ENCODE measurements at regions not wholly inside any gene's neighbourhood (a gene's known extent, or its start where the extent isn't known, plus 50 kb on each side); places are given as distances from the start of the nearest gene placed in this dataset.

GRCh38 chr22:49565516-49565855 lies 262.2 kb downstream of the BRD1 start:
- H3K9me3 ChIP-seq (ENCODE audit: control insufficient read depth, insufficient read depth, low read length) = no peaks in the 10 kb centered on the region
- H3K27ac ChIP-seq (ENCODE audit: low read depth, low read length) = no peak overlapping the region
- H4K20me1 ChIP-seq (ENCODE audit: control insufficient read depth, insufficient read depth, low read depth, low read length) = no peaks in the 10 kb centered on the region
- H3K27me3 ChIP-seq (ENCODE audit: control insufficient read depth, low read length) = no peaks in the 10 kb centered on the region
- no peak overlapping the region for H3K4me2 ChIP-seq (ENCODE audit: low read length)
- H3K4me3 ChIP-seq (ENCODE audit: low read length) = no peak overlapping the region
- TF ChIP-seq EZH2phosphoT487 (IDR thresholded peaks at IDR 0.05; ENCODE audit: borderline replicate concordance, low read length) (no peak), CTCF (IDR thresholded peaks at IDR 0.05; ENCODE audit: low read depth, low read length, poor library complexity, severe bottlenecking) (no peak)
- H3K79me2 ChIP-seq (ENCODE audit: control insufficient read depth, low read length) = no peaks in the 10 kb centered on the region
- no peaks in the 10 kb centered on the region for H3F3A ChIP-seq (ENCODE audit: control insufficient read depth, insufficient read depth)
- no peaks in the 10 kb centered on the region for H3K9me2 ChIP-seq (replicated peaks; ENCODE audit: control insufficient read depth, low read length)
- H3K4me1 ChIP-seq (ENCODE audit: control insufficient read depth, low read length) = 0 out of 2 replicates have a peak, but pooled peaks cover 2% of the 10 kb centered on the region
- no peaks in the 10 kb centered on the region for H3K36me3 ChIP-seq (ENCODE audit: control insufficient read depth, low read length)

- no peaks in the 10 kb centered on the region for H3K36me3 ChIP-seq (ENCODE audit: control insufficient read depth, low read length)
- H3K79me2 ChIP-seq (ENCODE audit: control insufficient read depth, low read length) = no peaks in the 10 kb centered on the region
- no peaks in the 10 kb centered on the region for H3K27me3 ChIP-seq (ENCODE audit: control insufficient read depth, low read length)
- 0 out of 2 replicates have a peak, but pooled peaks cover 2% of the 10 kb centered on the region for H3K4me1 ChIP-seq (ENCODE audit: control insufficient read depth, low read length)
- H3K9me3 ChIP-seq (ENCODE audit: control insufficient read depth, insufficient read depth, low read length) = no peaks in the 10 kb centered on the region
- H4K20me1 ChIP-seq (ENCODE audit: control insufficient read depth, insufficient read depth, low read depth, low read length) = no peaks in the 10 kb centered on the region
- no peak overlapping the region for H3K4me3 ChIP-seq (ENCODE audit: low read length)
- no peaks in the 10 kb centered on the region for H3K9me2 ChIP-seq (replicated peaks; ENCODE audit: control insufficient read depth, low read length)
- no peak overlapping the region for H3K27ac ChIP-seq (ENCODE audit: low read depth, low read length)
- TF ChIP-seq EZH2phosphoT487 (IDR thresholded peaks at IDR 0.05; ENCODE audit: borderline replicate concordance, low read length) (no peak), CTCF (IDR thresholded peaks at IDR 0.05; ENCODE audit: low read depth, low read length, poor library complexity, severe bottlenecking) (no peak)
- no peak overlapping the region for H3K4me2 ChIP-seq (ENCODE audit: low read length)
- H3F3A ChIP-seq (ENCODE audit: control insufficient read depth, insufficient read depth) = no peaks in the 10 kb centered on the region
Observed at GRCh38 chr22:49564666-49565515, 262.8 kb downstream of the BRD1 start.

GRCh38 chr22:49564054-49564453 lies 263.6 kb downstream of the BRD1 start:
- H3K79me2 ChIP-seq (ENCODE audit: control insufficient read depth, low read length) = no peaks in the 10 kb centered on the region
- 0 out of 2 replicates have a peak, but pooled peaks cover 2% of the 10 kb centered on the region for H3K4me1 ChIP-seq (ENCODE audit: control insufficient read depth, low read length)
- no peak overlapping the region for H3K4me2 ChIP-seq (ENCODE audit: low read length)
- TF ChIP-seq CTCF (IDR thresholded peaks at IDR 0.05; ENCODE audit: low read depth, low read length, poor library complexity, severe bottlenecking) (no peak), EZH2phosphoT487 (IDR thresholded peaks at IDR 0.05; ENCODE audit: borderline replicate concordance, low read length) (no peak)
- H3K4me3 ChIP-seq (ENCODE audit: low read length) = no peak overlapping the region
- no peaks in the 10 kb centered on the region for H3K9me2 ChIP-seq (replicated peaks; ENCODE audit: control insufficient read depth, low read length)
- no peaks in the 10 kb centered on the region for H3K36me3 ChIP-seq (ENCODE audit: control insufficient read depth, low read length)
- H4K20me1 ChIP-seq (ENCODE audit: control insufficient read depth, insufficient read depth, low read depth, low read length) = no peaks in the 10 kb centered on the region
- no peak overlapping the region for H3K27ac ChIP-seq (ENCODE audit: low read depth, low read length)
- H3K9me3 ChIP-seq (ENCODE audit: control insufficient read depth, insufficient read depth, low read length) = no peaks in the 10 kb centered on the region
- no peaks in the 10 kb centered on the region for H3K27me3 ChIP-seq (ENCODE audit: control insufficient read depth, low read length)
- no peaks in the 10 kb centered on the region for H3F3A ChIP-seq (ENCODE audit: control insufficient read depth, insufficient read depth)
